ENCODE measurements at regions not wholly inside any gene's neighbourhood (a gene's known extent, or its start where the extent isn't known, plus 50 kb on each side); places are given as distances from the start of the nearest gene placed in this dataset.

- FAIRE-seq (no peak), DNase-seq (ENCODE audit: insufficient read length, low spot score) (no peak)
- TF ChIP-seq SPI1 (IDR thresholded peaks at IDR 0.05; ENCODE audit: low read depth, low read length) (no peak), POLR2AphosphoS5 (IDR thresholded peaks at IDR 0.05; ENCODE audit: low read depth, low read length) (no peak), TAF1 (IDR thresholded peaks at IDR 0.05; ENCODE audit: low read depth, low read length) (no peak), POU2F2 (IDR thresholded peaks at IDR 0.05; ENCODE audit: low read depth, low read length) (no peak), POLR2A (IDR thresholded peaks at IDR 0.05; ENCODE audit: low read depth, low read length) (no peak), PAX5 (IDR thresholded peaks at IDR 0.05; ENCODE audit: insufficient read depth, low read length, severe bottlenecking) (no peak)
These were observed 124.5 kb upstream of the NOCT start for GRCh38 chr4:138890891-138891570.

GRCh38 chr4:138889216-138889615, 126.4 kb upstream of the NOCT start:
- no peak for FAIRE-seq
- TF ChIP-seq POU2F2 (IDR thresholded peaks at IDR 0.05; ENCODE audit: low read depth, low read length) = no peak
- TF ChIP-seq SPI1 (IDR thresholded peaks at IDR 0.05; ENCODE audit: low read depth, low read length) = no peak
- TF ChIP-seq TAF1 (IDR thresholded peaks at IDR 0.05; ENCODE audit: low read depth, low read length) = no peak
- no peak for TF ChIP-seq PAX5 (IDR thresholded peaks at IDR 0.05; ENCODE audit: insufficient read depth, low read length, severe bottlenecking)
- no peak for TF ChIP-seq POLR2A (IDR thresholded peaks at IDR 0.05; ENCODE audit: low read depth, low read length)
- TF ChIP-seq POLR2AphosphoS5 (IDR thresholded peaks at IDR 0.05; ENCODE audit: low read depth, low read length) = no peak
- DNase-seq (ENCODE audit: insufficient read length, low spot score) = no peak

- TF ChIP-seq POLR2A (IDR thresholded peaks at IDR 0.05; ENCODE audit: low read depth, low read length) = no peak
- no peak for TF ChIP-seq POU2F2 (IDR thresholded peaks at IDR 0.05; ENCODE audit: low read depth, low read length)
- TF ChIP-seq PAX5 (IDR thresholded peaks at IDR 0.05; ENCODE audit: insufficient read depth, low read length, severe bottlenecking) = no peak
- TF ChIP-seq POLR2AphosphoS5 (IDR thresholded peaks at IDR 0.05; ENCODE audit: low read depth, low read length) = no peak
- FAIRE-seq = no peak
These were observed 127.8 kb upstream of the NOCT start for GRCh38 chr4:138887741-138888140.

GRCh38 chr4:138887341-138887740, 128.2 kb upstream of the NOCT start:
- FAIRE-seq = no peak
- no peak for TF ChIP-seq POU2F2 (IDR thresholded peaks at IDR 0.05; ENCODE audit: low read depth, low read length)
- no peak for TF ChIP-seq POLR2A (IDR thresholded peaks at IDR 0.05; ENCODE audit: low read depth, low read length)
- TF ChIP-seq PAX5 (IDR thresholded peaks at IDR 0.05; ENCODE audit: insufficient read depth, low read length, severe bottlenecking) = no peak
- TF ChIP-seq POLR2AphosphoS5 (IDR thresholded peaks at IDR 0.05; ENCODE audit: low read depth, low read length) = no peak
- TF ChIP-seq TAF1 (IDR thresholded peaks at IDR 0.05; ENCODE audit: low read depth, low read length) = no peak
- no peak for TF ChIP-seq SPI1 (IDR thresholded peaks at IDR 0.05; ENCODE audit: low read depth, low read length)

More at GRCh38 chr4:138887741-138888140, 127.8 kb upstream of the NOCT start:
- DNase-seq (ENCODE audit: insufficient read length, low spot score) = no peak

GRCh38 chr4:138879757-138880156, 135.8 kb upstream of the NOCT start:
- FAIRE-seq (no peak), DNase-seq (ENCODE audit: insufficient read length, low spot score) (no peak)
- TF ChIP-seq POU2F2 (IDR thresholded peaks at IDR 0.05; ENCODE audit: low read depth, low read length) = no peak
- no peak for TF ChIP-seq POLR2A (IDR thresholded peaks at IDR 0.05; ENCODE audit: low read depth, low read length)
- no peak for TF ChIP-seq PAX5 (IDR thresholded peaks at IDR 0.05; ENCODE audit: insufficient read depth, low read length, severe bottlenecking)
- TF ChIP-seq POLR2AphosphoS5 (IDR thresholded peaks at IDR 0.05; ENCODE audit: low read depth, low read length) = no peak
- no peak for TF ChIP-seq SPI1 (IDR thresholded peaks at IDR 0.05; ENCODE audit: low read depth, low read length)

More at GRCh38 chr4:138887341-138887740, 128.2 kb upstream of the NOCT start:
- no peak for DNase-seq (ENCODE audit: insufficient read length, low spot score)

GRCh38 chr4:138875891-138876608, 139.5 kb upstream of the NOCT start:
- no peak for TF ChIP-seq SPI1 (IDR thresholded peaks at IDR 0.05; ENCODE audit: low read depth, low read length)
- no peak for FAIRE-seq
- no peak for DNase-seq (ENCODE audit: insufficient read length, low spot score)

- DNase-seq (ENCODE audit: insufficient read length, low spot score) = no peak
- TF ChIP-seq POLR2AphosphoS5 (IDR thresholded peaks at IDR 0.05; ENCODE audit: low read depth, low read length) (no peak), PAX5 (IDR thresholded peaks at IDR 0.05; ENCODE audit: insufficient read depth, low read length, severe bottlenecking) (no peak), POLR2A (IDR thresholded peaks at IDR 0.05; ENCODE audit: low read depth, low read length) (no peak), SPI1 (IDR thresholded peaks at IDR 0.05; ENCODE audit: low read depth, low read length) (no peak), POU2F2 (IDR thresholded peaks at IDR 0.05; ENCODE audit: low read depth, low read length) (no peak), TAF1 (IDR thresholded peaks at IDR 0.05; ENCODE audit: low read depth, low read length) (no peak)
- FAIRE-seq = no peak
These were observed 144.1 kb upstream of the NOCT start for GRCh38 chr4:138871555-138871875.

- FAIRE-seq (no peak), DNase-seq (ENCODE audit: insufficient read length, low spot score) (peak; percentile 39)
- TF ChIP-seq POLR2A (IDR thresholded peaks at IDR 0.05; ENCODE audit: low read depth, low read length) (no peak), SPI1 (IDR thresholded peaks at IDR 0.05; ENCODE audit: low read depth, low read length) (no peak), POU2F2 (IDR thresholded peaks at IDR 0.05; ENCODE audit: low read depth, low read length) (no peak), TAF1 (IDR thresholded peaks at IDR 0.05; ENCODE audit: low read depth, low read length) (no peak), POLR2AphosphoS5 (IDR thresholded peaks at IDR 0.05; ENCODE audit: low read depth, low read length) (no peak), PAX5 (IDR thresholded peaks at IDR 0.05; ENCODE audit: insufficient read depth, low read length, severe bottlenecking) (no peak)
These were observed 144.6 kb upstream of the NOCT start for GRCh38 chr4:138870737-138871554.

GRCh38 chr4:138869631-138870030, 145.9 kb upstream of the NOCT start:
- DNase-seq (ENCODE audit: insufficient read length, low spot score) (no peak), FAIRE-seq (no peak)
- no peak for TF ChIP-seq SPI1 (IDR thresholded peaks at IDR 0.05; ENCODE audit: low read depth, low read length)
- TF ChIP-seq PAX5 (IDR thresholded peaks at IDR 0.05; ENCODE audit: insufficient read depth, low read length, severe bottlenecking) = no peak
- TF ChIP-seq POLR2A (IDR thresholded peaks at IDR 0.05; ENCODE audit: low read depth, low read length) = no peak
- TF ChIP-seq POU2F2 (IDR thresholded peaks at IDR 0.05; ENCODE audit: low read depth, low read length) = no peak
- no peak for TF ChIP-seq TAF1 (IDR thresholded peaks at IDR 0.05; ENCODE audit: low read depth, low read length)
- no peak for TF ChIP-seq POLR2AphosphoS5 (IDR thresholded peaks at IDR 0.05; ENCODE audit: low read depth, low read length)

All from GM12891 (cell line).